ENCODE measurements at regions not wholly inside any gene's neighbourhood (a gene's known extent, or its start where the extent isn't known, plus 50 kb on each side); places are given as distances from the start of the nearest gene placed in this dataset.

- ATAC-seq = no peak
These were observed 128.1 kb upstream of the BOD1 start for GRCh38 chr5:173744551-173744950.

GRCh38 chr5:173745123-173745522, 128.7 kb upstream of the BOD1 start:
- ATAC-seq = no peak

- ATAC-seq = no peak
These were observed 129.1 kb upstream of the BOD1 start for GRCh38 chr5:173745557-173745956.

DNA sequence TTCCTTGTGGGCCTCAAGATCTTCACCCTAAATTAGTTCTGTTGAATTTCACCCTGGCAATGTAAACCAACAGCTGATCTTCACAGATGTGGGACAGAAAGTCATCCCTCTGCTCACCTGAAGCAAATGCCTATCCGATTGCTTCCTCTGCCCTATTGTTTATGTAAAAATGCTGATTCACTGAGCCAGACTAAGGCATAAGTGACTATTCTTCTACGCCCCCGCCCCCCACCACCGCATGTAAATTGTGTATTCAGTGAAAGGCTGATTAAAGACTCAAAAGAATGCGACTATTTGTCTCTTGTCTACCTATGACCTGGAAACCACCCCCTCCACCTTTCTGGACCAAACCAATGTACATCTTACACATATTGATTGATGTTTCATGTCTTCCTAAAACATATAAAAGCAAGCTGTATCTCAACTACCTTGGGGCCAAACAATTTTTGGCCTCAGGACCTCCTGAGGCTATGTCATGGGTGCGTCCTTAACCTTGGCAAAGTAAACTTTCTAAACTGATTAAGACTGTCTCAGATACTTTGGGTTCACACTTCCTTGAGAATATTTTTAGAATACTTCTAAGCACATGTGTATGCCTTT, 129.7 kb upstream of the BOD1 start:
- ATAC-seq = no peak

- no peak for ATAC-seq
These were observed 131.4 kb upstream of the BOD1 start for GRCh38 chr5:173747876-173748275.

DNA sequence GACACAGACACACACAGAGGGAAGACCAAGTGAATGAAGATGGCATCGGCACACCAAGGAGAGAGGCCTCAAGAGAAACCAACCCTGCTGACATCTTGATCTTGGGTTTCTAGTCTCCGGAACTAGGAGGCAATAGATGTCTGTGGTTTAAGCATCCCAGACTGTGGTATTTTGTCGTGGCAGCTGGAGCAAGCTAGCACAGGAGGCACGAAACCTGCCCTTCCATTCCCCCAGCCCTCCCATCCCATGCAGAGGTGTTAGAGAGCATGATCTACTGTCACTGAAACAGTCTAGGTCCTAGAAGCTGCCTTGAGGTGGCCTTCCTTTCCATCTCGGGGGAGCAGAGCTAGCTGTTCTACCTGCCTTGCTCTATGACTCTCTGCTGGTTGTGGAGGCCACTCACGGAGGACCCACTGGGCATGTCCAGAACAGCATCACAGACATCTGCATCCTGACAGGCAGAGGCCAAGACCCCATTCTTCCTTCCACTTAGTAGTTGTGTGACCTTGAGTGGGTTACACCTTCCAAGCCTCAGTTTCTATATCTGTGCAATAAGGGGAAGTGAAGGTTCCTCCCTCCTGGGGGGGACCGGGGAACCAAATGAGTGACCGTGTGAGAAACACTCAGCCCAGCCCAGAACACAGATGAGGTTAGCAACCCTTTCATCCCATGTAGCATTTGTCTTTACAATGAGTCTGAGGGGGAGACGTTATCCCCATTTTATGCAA, 134.3 kb upstream of the BOD1 start:
- ATAC-seq = no peak

GRCh38 chr5:173751266-173751600, 134.8 kb upstream of the BOD1 start:
- ATAC-seq = no peak

DNA sequence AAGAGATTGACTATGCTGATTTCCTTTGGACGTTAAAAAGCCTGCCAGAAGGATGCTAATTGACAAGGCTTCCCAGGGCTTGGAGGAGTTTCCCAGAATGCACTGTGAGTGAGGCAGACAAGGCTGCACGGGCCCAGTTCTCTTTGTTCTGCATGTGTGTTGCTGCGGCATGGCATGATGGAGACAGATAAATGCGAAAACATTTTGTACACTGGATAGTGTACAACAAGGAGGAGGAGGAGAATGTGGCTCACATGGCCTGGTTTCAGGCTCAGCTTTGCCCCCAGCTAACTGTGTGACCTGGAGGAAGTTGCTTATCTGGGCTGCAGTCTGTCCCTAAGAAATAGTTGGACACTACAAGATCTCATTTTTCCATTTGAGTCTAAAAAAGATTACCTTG, 135.5 kb upstream of the CPEB4 start:
- ATAC-seq = no peak

DNA sequence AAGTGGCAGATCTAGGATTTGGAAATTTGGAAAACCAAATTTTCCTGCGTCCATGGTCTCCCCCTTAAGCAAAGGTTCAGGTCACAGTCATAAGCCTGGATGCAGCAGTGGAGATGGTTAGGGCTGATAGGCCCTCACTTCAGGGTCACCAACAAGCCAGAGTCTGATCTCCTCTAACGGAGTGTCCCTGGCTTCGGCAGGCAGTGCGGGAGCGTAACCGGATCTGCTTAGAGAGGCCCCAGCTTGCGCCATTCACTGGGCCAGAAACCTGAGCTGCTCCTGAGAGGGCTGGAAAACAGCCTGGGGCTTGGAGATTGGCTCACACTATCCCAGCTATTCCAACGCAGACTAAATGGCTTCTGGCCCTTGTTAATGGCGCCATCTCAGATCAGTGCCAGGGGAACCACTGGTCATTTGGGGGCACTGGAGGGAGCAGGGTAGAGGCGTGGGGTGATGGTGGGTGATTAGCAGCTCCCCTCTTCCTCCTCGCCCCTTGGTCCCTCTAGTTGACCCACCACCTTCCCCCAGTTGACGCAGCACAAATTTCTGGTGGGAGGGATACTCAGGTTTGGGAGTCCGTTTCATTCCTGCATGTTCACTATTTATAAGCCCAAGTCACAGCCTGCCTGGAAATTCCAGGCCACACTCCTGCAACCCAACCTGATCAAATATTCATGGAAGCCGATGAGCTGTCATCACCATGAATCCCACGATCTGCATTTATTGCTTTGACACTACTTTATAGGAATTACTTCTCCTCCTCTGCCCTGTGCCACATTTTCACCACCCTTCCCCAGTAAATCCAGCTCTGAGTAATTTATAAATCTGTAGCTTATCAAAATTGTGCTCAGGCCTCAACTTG, 134.6 kb upstream of the CPEB4 start:
- ATAC-seq = no peak

- no peak for ATAC-seq
These were observed 132.8 kb upstream of the CPEB4 start for GRCh38 chr5:173755319-173755718.

DNA sequence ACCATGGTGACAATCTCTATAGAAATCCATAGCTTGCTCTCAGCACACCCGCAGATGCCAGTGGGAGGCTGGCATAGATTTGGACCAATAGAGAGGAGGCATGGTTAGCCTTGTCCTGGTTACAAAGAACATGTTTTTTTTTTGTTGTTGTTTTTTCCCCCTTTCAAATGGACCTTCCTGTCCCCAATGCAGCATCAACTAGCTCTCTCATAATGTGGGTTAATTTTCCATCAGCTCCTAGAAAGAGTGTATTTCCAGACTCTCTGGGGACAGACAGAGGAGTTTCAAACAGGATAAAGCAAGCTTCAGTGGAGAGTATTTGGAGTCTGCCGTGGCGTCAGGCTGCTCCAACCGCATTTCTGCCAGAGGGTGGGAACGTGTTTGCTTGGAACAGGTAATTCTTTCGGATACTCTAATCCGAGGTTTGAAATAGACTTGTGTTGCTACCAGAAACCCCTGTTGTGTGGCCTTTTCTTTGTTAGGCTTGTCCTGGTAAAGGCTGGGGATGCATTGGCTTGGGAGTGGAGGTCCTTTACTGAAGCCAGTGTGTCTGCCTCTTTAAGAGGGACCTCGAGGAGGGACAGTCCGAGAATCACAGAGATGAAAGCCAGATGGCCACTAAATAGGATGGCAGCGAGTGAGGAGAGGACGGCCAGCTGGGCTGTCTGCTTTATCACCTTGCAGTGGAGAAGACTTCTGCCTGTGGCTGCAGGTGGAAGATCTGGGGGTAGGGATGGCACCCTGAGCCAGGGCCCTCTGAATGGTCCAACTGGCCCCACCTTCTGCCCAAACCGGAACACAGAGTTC, 130.5 kb upstream of the CPEB4 start:
- ATAC-seq = no peak

DNA sequence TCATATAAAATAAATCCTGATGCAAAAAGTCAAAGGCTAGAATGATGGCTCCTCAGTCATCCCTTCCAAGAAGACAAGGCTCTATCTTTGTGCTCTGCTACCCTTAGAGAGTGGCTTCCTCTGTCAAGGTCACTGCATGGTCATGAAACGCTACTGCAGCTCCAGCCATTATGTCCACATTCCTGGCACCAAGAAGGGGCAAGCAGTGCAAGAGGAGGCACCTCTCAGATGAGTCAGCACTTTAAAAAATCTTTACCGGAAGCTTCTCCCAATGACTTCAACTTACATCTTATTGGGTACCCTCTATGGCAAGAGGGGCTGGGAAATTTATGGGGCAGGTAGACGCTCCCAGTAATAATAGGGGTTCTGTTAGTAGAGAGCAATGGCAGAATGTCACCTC, 129.5 kb upstream of the CPEB4 start:
- ATAC-seq = no peak

DNA sequence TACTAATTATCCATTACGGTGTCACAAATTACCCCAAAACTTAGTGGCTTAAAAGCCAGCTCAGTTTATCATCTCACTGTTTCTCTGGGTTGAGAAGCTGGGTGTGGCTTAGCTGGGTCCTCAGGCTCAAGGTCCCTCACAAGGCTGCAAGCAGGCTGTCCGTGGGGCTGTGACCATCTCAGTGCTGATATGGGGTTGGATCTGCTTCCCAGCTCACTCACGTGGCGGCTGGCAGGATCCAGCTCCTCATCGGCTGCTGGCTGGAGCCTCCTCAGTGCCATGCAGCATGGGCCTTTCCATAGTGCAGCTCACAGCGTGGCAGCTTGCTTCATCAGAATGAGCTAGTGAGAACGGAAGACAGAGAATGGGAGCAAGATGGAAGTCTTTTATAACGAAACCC, 128.5 kb upstream of the CPEB4 start:
- no peak for ATAC-seq

GRCh38 chr5:173760461-173761177, 127.5 kb upstream of the CPEB4 start:
- ATAC-seq = no peak

- ATAC-seq = no peak
These were observed 127.0 kb upstream of the CPEB4 start for GRCh38 chr5:173761178-173761513.

GRCh38 chr5:173762045-173762444, 126.1 kb upstream of the CPEB4 start:
- ATAC-seq = no peak

GRCh38 chr5:173762930-173763329, 125.2 kb upstream of the CPEB4 start:
- no peak for ATAC-seq

DNA sequence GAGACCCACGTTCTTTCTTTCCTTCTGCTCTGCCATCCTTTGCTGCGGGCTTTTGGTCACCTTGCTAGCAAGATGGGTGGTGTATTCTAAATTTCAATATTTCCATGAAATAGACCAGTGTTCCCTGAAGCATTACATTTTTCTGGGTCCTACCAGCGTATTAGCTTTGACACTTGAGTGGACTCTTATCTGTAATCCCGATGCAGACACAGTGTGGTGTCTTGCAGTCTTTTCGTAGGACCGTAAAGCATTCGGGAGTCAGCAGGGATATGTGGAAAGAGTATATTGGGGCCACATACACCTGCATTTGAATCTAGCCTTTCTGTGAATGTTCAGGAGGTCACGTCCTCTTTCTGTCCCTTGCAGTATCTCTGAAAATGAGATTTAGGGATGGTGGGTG, 124.7 kb upstream of the CPEB4 start:
- no peak for ATAC-seq

GRCh38 chr5:173764332-173765028, 123.7 kb upstream of the CPEB4 start:
- peak in 1 of 2 donors; percentile 32 for ATAC-seq

DNA sequence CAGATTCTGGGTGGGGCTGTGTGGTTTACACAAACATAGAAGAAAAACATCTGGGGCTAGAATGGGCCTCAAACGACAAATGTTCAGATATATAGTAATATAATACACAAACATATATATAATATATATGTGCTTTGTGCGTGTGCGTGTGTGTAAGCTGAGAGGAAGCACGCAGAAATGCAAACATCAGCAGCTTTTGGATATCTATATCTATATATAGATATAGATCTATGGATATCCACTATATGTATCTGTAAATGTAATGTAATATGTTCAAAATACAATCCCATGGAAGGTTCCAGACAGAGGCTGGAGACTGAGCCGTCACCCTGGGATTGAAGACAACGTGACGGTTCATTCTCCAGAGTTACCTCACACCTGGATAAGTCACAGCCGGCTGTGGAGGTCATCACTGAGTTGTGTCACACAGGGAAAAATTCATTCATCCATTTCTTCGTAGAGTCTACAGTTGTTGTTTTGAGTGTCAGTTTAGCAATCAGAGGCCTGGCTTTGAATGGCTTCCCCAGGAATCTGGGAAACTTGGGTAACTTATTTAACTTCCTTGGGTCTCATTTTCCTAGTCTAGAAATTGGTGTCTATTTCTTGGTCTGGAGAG, 123.0 kb upstream of the CPEB4 start:
- no peak for ATAC-seq

GRCh38 chr5:173765661-173766060, 122.5 kb upstream of the CPEB4 start:
- no peak for ATAC-seq
